ENCODE measurements at regions not wholly inside any gene's neighbourhood (a gene's known extent, or its start where the extent isn't known, plus 50 kb on each side); places are given as distances from the start of the nearest gene placed in this dataset.

DNA sequence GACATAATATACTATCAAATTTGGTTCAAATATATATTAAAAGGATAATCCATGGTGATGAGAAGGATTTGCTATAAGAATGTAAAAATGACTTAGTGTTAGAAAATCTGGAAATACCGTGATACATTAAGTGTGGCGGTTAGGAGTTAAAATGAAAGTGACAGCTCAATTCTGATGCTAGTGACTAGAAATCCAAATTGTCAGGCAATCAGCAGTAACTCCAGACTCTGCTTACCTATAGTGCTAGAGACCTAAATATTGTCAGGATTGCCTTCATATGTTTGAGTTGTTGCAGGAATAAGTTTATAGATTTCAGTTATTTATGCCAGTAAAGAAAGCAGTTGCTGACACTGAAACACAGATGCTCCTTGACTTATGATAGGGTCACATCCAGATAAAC lies 737.4 kb downstream of the MRPL39 start:
- DNase-seq = no peak

DNA sequence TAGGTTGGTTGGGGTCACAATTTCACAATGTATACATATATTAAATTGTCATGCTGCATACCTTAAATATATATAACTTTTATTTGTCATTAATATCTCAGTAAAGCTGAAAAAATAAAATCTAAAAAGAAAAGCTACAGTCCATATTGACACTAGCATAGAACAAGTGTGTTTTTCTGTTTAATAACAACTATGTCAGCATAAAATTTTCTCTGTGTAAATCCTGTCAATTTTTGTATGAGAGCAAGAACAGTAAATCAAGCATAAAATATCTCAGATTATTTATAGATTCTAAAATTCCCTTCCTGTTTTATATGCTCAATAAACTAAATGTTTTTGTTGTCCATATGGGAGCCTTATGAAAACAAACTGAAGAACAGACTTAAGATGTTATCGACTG lies 739.2 kb downstream of the MRPL39 start:
- no peak for DNase-seq

DNA sequence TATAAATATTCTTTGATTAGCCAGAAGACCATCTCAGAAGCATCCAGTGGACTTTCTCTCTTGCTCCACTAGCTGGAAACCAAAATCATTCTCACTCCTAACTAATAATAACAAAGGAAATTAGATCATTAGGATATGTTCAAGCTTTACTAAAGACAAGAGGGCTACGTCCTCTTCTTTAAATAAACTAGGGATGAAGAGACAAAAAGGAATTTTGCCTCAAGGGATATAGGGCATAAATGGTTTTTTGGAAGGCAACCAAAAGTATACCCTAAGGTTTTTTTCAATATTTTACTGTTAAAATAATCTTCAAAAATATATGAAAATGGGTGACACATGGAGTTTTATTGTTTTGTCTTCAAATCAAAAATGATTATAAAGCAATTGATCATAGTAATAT lies 745.8 kb downstream of the MRPL39 start:
- peak; percentile 63 for DNase-seq

DNA sequence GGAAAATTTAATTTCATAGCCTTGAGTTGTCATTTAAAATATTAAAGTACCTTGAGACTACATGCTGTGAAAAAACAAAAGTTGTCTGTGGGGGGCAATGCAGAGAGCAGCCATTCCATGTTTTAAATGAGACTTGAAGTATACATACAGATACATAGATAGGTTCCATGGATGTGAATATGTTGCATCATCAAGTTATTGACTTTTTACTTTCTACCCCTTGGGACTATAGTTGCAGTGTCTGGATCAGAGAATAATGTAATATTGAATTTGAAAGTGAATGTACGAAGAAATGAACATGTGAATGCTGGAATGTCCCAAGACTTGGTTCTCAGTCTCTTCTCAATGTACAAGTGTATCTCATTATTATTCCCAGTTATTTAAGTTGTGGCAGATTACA lies 751.0 kb downstream of the MRPL39 start:
- no peak for DNase-seq

DNA sequence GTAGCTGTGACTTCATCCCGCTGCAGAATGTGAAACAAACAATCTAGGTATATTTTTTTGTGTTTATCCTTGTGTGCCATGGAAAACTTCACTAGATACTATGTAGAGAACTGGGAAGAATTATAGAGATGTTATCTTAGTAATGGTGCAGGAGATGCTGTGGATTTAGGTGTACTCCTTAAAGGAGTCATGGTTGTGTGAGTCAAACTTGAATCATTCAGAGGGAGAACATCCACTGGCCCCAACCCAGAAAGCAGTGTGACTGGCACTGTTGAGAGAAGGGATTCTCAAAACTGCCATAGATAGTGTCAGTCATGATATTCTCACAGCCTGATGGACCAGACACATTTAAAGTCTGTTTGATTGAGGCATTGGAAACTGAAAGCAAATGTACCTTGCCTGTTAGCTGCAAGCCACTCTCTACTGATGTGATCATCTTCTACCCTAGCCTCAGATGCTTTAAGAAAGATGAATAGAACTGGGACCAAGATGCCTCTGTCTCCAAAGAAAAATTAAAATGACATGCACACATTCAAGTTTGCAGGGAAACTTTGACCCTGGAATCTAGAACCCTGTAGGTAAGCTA lies 754.6 kb downstream of the MRPL39 start:
- DNase-seq = no peak

DNA sequence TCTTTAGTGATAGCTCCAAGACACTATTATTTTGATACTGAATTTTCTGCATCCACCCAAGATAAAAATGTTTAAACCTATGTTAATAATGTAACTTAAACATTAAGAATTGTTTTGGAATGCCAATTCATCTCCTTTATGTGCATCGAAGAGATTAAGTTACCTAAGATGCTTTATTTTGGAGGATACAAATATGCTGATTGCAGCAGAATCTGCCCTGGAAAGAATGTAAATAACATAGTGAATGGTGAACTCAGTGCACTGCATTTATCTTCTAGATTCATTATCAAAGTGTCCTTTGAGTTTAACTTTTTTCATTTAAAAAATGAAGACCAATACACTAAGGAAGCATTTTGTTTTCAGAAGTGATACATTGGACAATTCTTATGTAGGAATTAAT lies 757.2 kb downstream of the MRPL39 start:
- no peak for DNase-seq

DNA sequence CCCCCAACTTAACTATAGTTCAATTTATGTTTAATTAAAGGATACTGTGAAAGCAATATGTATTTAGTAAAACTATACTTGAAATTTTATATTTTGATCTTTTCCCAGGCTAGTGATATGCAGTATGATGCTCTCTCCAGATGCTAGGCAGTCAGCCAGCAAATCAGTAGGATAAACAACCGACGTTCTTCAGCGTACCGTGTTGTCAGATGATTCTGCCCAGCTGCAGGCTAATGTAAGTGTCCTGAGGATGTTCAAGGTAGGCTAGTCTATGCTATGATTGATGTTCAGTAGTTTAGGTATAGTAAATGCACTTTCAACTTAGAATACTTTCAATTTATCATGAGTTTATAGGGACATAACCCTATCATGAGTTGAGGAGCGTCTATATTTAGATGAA lies 762.6 kb downstream of the MRPL39 start:
- peak; percentile 77 for DNase-seq

DNA sequence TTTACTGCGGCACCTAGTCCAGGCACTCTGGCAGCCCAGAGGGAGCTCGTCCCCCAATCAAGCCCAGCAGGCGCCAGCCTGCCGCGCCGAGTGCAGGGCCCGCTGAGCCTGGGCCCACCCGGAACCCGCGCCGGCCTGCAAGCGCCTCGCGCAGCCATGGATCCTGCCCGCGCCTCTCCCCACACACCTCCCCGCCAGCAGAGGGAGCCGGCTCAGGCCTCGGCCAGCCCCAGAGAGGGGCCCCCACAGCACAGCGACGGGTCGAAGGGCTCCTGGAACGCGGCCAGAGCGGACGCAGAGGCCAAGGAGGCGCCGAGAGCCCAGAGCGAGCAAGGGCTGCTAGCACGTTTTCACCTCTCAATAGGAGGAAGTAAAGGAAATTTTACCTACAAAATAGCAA lies 767.0 kb downstream of the MRPL39 start:
- DNase-seq = no peak

DNA sequence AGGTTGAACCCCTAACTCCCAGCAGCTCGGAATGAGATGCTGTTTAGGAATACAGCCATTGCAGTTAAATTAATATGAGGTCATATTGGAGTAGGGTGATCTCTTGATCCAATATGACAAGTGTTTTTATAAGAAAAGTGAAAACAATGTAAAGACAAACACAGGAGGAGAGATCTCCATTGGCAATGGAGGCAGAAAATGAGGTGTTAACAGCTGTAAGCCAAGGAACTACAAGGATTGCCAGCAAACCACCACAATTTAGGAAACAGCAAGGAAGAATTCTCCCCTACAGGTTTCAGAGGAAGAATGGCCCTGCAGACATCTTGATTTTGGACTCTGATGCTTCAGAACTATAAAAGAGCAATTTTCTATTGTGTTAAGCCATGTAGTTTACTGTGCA lies 774.3 kb downstream of the MRPL39 start:
- DNase-seq = no peak

DNA sequence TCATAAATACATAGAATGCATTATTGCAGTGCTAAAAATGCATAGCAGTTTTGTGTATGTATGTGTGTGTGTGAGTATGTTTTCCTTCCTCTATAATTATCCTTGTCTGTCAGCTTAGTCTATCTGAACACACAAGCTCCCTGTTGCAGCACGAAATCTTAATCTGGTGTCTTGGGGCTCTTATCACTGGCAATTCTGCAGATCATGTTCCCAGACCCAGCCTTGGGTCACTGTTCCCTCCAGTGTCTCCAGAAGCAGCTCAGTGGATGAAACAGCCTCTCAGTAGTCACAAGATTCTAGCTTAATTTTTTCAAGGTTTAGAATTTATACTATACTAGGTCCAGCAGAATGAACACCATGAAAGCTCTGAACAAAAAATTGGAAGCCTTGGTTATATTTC lies 777.9 kb downstream of the MRPL39 start:
- DNase-seq = peak; percentile 55

DNA sequence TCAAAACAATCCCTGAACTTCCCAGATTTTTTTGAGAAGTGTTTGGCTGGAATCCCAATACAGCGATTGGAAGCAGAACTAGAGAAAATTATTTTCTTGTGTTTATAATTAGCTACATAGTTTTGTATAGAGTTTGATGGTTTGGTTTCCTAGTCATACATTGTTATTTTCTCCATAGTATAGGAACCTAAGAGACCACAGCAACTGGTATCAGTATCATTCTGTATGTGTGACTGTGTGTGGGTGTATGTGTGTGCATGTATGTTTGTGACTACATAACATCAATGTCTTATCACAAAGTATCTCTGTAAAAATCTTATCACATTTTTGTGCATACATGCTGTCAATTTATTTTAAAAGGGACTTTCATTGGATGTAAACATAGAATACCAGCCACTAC lies 780.5 kb downstream of the MRPL39 start:
- no peak for DNase-seq

DNA sequence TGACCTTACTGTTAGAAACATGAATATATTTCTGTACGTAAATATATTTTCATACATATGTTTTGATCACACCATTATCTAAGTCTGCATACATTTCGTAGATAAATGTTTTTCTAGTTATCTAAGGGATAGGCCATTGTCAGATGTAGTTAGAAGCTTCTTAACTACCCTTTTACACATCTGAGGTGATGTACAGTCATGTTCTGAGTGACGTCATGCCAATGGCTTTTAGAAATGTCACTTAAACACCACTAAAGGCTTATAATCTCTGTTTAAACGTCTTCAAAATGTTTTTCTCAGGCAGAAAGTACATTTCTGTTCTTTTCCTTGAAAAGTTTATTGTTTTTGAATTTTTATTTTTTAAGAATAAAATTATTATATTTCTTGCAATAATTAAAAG lies 781.9 kb downstream of the MRPL39 start:
- no peak for DNase-seq

DNA sequence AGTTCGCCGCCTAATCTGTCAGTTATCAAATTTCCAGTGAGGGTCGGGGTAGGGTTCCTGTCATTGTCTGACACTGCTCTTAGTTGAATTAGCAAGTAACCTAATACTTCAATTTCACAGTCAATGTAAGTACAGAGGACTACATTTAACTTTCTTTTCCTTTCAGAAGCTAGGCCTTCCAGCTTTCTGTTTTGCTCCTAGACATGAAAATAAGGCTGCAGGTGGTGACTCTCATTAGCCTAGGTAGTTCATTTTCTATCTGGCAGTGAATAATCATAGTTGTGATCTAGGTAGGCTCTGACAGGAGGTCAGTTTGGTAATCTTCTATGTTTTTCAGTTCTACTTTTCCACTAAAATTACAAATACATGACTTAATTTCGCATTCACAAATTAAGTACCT lies 783.1 kb downstream of the MRPL39 start:
- peak; percentile 77 for DNase-seq

DNA sequence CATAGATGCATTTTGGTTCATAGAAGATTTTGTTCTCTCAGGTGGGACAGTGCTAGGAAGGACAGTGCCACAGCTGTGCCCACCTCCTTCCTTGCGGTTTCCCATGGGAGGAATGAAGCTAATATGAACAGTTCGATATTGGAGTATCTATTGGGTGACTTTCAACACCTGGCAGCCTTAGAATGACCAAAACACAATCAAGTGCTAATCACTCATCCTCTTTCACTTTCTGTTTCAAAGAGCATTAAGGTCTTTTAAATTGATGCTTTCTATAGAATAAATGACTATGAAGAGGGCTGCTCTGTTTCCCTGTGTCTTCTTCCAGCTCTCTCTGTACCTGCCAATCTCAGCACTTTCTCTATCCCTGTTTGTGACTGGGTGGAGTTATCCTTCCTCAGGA lies 784.0 kb downstream of the MRPL39 start:
- DNase-seq = no peak

DNA sequence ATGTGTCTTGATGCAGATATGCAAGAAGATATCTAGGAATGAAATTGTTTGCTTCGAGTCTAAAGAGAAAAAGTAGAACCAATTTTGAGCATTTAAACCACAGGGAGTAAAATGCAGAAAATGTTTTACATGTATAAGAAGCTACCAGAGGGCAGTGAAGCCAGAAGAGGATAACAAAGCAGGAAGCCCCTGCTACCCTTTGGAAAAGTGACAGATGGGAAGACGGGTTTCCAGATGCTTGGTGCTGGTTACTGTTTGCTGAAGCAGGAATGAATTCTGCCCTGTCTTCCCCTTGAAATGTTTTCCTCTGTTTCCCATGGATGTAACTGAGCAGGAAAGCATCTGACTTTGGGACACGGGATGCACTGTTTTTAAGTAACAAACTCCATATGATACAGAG lies 822.2 kb downstream of the MRPL39 start:
- DNase-seq = peak; percentile 76

DNA sequence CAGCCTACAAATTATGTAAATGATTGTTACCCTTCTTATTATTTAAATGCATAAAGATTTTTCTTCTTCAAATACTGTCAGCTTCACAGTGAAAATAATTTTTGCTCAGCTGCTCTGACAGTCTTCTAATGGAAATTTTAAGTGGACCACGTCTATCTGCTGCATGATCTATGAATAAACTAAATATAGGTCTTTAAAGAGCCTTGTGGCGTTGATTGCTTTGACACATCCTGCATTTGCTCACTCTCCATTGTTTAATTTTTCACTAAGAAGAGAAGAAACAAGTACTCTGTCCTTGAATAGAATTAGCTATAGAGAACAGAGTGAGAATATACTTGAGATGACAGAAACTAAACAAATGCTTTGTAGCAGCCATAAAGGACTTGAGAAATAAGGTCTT lies 826.1 kb downstream of the MRPL39 start:
- DNase-seq = peak; percentile 37

DNA sequence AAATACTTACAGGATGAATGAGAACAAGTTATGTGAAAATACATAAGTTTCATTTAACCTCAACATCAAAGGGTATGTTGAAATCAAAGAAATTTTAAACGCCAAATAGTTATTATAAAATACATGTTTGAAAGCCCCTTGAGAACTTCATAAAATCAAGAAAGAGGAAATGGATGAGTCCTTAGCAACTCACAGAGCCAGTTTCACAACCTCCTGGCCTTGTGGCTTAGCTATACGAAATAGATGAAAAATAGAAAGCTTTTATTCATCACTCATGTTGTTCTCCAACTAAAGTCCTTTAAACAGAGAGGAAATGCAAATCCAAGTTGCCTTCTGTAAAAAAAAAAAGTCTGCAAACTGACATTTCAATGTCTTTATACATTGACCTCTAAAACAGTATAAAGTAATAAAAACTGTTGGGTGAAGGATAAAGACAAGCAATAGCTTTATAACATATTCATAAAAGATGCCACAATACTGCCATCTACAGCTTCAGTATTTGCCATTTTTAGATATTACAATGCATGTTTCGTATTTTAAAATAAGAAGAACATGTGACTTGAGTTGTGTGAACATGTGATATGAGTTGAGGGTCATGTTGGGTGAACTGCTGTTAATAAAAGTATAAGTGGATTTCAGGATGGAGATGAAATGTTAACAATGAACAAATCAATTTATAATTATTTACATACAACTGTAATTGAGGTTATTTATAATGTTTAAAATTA lies 847.8 kb downstream of the MRPL39 start:
- DNase-seq = peak; percentile 27

DNA sequence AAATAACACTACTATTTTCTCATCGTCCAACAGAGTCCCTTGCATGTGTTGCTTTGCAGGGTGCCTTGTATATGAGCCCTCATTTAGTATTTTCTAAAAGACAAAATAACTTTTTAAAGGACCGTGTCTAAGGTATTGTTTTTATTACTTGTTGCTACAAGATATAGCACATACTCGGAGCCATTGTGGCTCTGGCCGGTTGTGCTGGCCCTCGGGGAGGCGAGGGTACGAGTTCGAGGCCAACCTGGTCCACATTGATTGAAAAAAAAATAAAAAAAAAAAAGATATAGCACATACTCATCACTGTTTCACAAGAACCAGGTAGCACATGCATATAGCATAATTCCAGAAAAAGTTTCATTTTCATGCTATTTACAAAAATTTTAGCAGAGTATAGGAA lies 869.2 kb downstream of the MRPL39 start:
- DNase-seq = no peak

DNA sequence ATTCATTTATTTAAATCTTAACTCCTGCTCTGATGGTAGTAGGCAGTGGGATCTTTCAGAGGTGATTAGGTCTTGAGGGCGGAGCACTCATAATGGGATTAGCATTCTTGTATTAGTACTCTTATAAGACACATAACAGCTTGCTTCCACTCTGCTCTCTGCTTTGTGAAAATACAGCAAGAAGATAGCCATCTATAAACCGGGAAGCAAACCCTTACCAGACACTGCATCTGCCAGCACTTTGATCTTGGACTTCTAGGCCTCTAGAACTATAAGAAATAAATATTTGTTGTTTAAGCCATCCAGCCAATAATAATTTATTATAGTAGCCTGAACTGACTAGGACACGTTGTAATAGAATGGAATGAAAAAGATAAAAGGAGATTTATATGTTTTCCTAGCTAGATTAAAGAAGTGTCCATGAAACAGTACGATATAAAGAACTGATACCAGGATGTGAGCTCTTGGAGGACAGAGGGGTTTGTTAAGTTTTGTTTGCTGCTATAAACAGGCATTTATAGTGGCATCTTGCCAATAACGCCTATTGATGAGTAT lies 869.9 kb downstream of the MRPL39 start:
- no peak for DNase-seq

DNA sequence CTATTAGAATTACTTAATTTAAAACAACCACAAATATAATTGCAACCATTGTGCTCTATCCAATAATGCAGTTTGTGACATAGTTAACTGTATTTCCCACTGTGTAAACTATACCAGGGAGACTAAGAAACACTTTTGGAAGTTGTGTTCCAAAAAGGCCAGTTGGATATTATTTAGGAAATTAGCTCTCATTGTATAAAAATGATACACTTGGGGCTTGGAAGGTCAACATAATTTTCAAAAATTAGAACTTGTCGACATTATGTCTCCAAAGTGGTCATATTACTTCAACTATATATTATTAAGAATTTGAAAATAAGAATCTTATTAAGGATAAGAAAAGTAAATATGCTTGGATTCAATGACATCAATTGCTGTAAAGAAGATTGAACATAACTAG lies 876.6 kb downstream of the MRPL39 start:
- no peak for DNase-seq

DNA sequence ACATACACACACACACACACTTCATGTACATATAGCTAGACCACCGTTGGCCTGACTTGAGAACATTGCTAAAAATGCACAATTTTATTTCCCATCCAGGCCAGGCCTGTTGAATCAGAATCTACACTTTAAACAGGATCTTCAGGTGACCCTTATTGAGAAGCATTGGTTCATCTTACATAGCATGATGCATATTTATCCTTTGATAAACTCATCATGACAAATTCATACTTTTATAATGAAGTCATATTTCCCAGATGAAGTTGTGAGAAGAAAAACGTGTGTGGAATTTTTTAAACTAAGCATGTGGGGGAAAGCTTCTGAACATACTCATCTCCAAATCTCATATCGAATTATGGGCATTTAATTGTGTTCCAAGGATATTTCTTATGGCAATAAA lies 877.7 kb downstream of the MRPL39 start:
- DNase-seq = no peak

DNA sequence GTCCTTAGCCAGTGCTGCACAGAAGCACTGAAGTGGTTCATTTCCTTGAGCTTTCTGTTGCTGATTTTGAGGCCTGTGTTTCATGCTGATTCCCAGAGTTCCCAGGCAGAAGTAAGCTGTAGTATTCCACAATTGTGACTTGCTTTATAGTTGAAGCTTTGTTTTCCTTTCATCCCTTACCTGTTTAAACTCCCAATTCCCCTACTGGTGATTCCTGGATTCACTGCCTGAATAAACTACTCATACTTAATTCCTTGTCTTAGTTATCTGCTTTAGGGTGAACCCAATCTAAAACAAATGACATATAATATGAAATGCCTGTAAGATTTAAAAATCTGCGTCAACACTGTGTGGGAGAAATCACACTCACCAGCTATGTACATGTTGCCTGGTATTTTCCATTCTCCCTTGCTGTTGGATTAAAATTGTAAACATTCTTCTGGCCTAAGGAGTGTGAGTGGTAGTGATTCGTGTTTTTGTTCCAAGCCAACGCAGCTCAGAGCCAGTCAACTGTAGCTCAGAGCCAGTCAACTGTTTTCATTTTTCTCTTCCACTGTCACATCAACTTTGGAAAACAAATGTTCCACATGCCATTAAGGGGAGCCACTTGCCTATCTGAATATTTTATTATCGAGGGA lies 879.4 kb downstream of the MRPL39 start:
- DNase-seq = no peak

DNA sequence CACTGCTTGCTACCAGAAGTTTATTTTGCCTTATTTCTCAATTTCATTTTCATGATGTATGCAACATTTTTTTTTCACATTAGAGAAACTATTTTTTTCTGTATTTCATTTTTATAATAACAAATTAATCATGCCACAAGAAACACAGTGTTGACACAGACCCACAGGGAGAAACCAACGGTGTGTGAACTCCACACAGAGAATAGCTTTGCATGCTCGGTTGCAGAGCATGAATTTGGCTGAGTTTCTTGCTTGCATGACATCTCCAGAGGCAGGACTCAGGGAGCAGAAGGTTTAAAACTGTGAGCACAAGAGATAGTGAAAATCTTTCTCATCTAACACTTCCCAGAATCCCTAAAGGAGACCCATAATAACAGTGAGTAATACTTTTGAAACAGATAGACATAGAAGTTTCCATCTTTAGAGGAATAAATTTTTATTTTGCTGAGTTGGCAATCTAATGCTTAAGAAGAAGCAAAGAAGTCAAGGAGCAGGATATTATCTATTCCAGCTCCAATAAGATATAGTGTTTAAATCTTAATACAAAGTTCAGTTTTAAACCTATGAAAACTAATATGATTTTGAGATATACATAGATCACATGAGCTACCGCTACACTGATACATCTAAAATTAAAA lies 890.9 kb downstream of the MRPL39 start:
- peak; percentile 72 for DNase-seq

Data from NCI-H69 (cell line).